Activated CD4-positive, alpha-beta T cell treated with anti-CD3 and anti-CD28 coated beads for 1 hour (primary cell): ENCODE measurements at regions not wholly inside any gene's neighbourhood (a gene's known extent, or its start where the extent isn't known, plus 50 kb on each side); places are given as distances from the start of the nearest gene placed in this dataset.
"Not testable (repeated sequence)": the region's sequence is repeated elsewhere in the genome, so short reads cannot be mapped to it uniquely, and the experiment has no call there.

Experiments used
- DNase-seq: peaks from one replicate; pipeline ENCODE4 v3.0.0-alpha.2; 2020

DNA sequence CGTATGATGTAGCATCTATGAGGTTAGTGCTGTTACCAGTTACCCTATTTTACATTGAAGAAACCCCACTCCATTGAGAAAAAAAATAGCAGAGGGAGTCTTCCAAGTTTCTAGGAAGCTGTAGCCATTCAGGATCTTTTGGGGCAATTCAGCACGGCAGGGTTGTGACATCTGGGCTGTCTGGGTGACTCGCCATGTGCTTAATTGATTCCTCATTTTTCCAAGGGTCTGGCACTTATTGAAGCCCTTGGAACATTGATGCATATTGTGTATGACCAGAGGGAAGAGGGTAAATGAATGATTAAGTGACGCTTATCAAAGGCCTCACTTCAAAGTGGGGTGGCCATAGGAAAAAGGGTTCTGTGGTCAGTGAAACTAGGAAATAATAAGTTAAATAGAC, 248.7 kb downstream of the ARHGAP12 start:
- DNase-seq, result no peak

DNA sequence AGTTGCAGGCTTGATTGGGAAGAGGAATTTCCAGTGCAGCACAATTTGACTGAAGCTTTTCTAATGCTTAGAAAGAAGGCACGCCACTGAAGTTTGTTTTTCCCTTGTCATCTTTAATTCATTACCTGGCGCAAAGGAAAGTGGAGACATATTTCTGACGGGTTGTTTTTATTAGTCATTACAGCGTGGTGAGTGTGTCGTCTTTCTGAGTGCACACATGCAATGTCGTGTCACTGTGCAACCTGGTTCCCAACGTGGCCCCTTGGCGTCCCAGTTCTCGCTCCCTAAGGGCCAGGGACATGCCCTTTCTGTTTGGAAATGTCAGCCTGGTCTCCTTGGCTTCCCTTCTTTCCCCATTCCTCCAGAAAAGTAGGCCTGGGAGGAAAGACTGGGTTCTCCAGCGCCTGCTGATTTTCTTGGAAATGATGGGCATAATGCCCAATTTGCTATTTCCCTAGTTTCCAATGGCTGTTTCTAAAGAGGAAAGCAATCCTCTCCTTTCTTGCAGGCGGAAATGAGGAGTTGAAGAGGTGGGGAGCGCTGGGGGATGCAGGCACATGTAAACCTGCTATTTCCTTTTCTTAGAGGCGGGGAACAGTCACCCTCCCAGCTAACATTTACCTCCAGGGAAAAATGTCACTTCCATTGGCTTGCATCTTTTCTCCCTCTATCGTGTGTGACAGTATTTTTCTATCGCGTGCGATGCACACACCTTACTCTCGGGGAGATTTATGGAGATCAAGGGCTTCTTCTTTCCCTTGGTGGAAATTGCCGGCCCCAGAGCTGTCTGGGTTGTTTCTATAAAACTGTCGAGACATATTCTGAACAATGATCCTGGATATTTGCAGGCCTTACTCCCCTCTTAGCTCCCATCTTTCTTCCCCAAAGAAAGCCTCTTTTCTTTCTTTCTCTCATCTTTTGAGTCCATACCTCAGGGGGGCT, 249.8 kb downstream of the ARHGAP12 start:
- no peak for DNase-seq

- no peak for DNase-seq
Observed at GRCh38 chr10:31678139-31678536, 250.5 kb downstream of the ARHGAP12 start.

- DNase-seq, result no peak
Observed at GRCh38 chr10:31677195-31678138, 251.2 kb downstream of the ARHGAP12 start.

DNA sequence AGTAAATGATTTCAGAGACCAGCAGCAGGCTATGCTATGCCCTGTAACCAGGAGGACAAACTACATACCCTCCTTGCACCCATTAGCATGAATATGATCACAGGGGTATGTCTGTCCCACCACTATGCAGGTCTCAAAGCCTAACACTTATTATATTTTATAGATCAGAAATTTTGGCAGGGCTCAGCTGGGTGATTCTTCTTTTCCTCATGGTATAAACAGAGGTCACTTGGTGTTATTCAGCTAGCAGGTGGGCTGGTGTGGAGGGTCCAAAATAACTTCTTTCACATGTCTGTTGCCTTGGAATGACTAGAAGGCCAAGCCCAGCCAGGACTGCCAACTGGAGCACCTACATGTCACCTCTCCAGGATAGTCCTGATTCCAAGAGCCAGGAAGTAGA, 252.9 kb downstream of the ARHGAP12 start:
- DNase-seq, result no peak

DNA sequence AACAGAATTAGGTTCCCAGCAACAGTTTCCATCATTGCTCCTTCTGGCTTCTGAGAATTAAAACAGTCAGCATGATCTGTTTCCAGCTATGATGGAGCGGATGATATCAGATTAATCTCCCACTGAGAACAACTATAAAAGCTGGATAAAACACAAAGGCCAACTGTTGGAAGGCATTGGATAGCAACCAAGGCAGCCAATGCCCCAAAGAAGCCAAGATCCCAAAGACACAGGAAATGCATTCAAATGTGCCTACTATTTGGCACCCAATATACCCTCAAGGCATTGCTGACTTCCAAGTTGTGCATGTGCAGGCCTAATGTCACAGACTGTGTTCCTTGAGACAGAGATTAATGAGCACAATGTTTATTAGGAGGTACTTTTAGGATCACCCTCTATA, 259.3 kb downstream of the ARHGAP12 start:
- no peak for DNase-seq

GRCh38 chr10:31668326-31668725, 260.3 kb downstream of the ARHGAP12 start:
- no peak for DNase-seq

GRCh38 chr10:31665764-31666279, 262.8 kb downstream of the ARHGAP12 start:
- not testable (repeated sequence) for DNase-seq

- no peak for DNase-seq
Observed at GRCh38 chr10:31664803-31665202, 263.8 kb downstream of the ARHGAP12 start.

DNA sequence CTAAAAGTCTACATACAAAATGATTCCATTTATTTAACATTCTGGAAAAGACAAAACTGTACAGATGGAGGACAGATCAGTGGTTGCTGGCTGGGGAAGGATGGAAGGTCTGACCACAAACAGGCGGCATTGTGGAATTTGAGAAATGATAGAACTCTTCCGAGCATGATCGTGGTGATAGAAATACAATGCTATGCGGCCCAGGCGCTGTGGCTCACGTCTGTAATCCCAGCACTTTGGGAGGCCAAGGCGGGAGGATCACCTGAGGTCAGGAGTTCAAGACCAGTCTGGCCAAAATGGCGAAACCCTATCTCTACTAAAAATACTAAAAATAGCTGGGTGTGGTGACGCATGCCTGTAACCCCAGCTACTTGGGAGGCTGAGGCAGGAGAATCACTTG, 264.6 kb downstream of the ARHGAP12 start:
- not testable (repeated sequence) for DNase-seq

DNA sequence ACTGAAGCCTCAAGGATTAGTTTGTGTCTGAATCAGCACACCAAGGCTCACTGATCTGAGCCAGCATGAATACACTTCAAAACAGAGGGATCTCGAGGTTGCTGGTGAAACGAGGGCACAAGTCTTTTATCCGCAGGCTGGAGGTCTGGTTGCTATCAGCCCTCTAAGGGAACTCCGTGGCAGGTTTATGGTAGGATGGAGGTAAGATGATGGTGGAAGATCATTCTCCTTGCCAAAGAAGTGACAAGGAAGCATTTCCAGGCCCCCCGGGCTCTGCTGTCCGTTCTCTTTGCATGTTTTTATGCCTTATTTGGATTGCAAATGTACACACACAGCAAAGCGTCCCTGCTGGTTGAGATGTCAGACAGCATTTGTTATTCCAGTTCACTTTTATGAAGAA, 268.3 kb downstream of the ARHGAP12 start:
- DNase-seq, result no peak

DNA sequence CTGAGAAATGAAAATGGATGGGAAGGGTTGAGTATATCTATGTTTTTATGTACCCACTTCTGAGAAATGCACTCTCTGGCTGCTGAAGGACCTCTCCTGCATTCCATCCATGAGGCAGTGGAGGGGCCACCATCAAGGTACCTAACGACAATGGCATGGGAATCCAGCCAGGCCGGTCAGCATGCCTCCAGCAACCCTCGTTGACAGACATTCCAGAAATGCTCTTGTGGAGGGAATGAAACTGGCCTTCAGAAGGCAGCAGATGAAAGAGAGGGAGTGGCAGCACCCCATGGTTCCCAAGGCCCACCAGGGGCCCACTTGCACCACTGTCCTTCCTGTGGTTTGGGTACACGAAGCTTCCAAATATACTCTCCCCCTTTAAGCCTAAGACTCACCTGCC, 269.0 kb downstream of the ARHGAP12 start:
- DNase-seq, result no peak

GRCh38 chr10:31657434-31657872, 271.2 kb downstream of the ARHGAP12 start:
- no peak for DNase-seq

- no peak for DNase-seq
Observed at GRCh38 chr10:31656851-31657433, 271.7 kb downstream of the ARHGAP12 start.

GRCh38 chr10:31652038-31652437, 276.6 kb downstream of the ARHGAP12 start:
- DNase-seq, result no peak

DNA sequence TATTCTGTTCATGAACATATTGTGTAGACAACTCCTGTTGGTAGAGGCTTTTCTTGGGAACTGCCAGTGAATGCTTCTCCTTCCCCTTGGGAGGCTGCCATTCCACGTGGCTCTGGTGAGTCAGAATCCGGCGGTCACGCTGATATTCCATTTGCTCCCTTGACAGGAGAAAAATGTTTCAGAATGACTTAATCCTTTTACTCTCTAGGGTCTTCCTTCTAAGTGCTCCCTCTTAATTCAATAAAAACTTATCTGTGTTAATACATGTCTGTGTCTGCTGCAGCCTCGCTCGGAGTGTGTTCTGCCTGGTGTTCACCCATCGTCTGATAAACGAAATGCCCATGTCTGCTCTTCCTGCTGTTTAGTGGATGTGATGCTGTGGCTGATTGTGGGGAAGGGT, 278.6 kb downstream of the ARHGAP12 start:
- no peak for DNase-seq

- no peak for DNase-seq
Observed at GRCh38 chr10:31648966-31649365, 279.7 kb downstream of the ARHGAP12 start.

- DNase-seq, result no peak
Observed at GRCh38 chr10:31647861-31648260, 280.8 kb downstream of the ARHGAP12 start.

DNA sequence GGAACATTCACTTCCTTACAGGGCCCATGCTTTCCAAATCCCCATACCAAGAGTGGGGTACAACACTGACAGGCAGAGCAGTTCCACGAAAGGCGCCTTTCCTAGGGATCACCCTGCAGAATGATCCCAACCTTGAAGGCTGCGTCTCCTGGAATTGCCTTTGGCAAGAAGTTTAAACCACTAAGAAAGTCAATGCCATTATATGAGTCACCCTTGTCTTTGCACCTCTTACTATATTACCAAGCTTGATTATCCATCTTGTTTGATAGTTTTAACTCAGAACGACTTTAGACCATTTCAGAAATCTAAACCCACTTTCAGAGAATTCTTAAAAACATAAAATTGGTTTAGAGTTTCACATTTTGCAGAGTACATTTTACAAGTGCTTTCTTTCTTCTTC, 282.1 kb downstream of the ARHGAP12 start:
- DNase-seq, result no peak

- DNase-seq, result no peak
Observed at GRCh38 chr10:31645786-31646185, 282.8 kb downstream of the ARHGAP12 start.

DNA sequence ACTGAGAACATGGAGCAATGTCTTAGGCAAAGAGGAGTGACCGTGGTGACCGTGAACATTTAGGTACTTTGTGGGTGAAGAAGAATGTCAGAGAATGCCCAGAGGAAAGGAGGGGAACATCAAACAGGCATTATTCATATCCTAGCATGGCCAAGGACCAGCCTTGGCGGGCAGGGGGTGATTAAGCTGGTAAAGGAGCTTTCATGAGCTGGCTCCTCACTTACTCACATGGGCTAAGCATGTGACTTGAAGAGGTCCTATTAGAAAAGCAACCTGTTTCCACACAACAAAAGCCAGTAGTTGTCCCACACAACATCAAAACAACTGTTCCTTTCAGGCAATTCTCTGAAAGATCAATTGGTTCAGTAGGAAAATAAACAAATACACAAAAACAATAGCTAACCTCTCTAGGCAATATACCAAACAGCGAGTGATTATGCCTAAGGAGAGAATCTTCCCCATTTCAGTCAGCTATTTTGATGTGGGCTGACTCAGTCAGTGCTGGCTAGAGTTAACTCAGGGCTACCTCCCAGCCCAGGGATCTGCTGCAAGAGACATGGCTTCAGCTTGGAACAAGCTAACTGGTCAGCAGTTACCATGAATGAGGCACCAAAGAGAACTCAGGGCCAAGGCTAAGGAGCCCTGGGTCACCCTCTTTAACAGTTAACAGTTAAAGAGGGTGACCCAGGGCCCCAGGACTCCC, 283.5 kb downstream of the ARHGAP12 start:
- no peak for DNase-seq

- DNase-seq, result no peak
Observed at GRCh38 chr10:31642281-31642680, 286.4 kb downstream of the ARHGAP12 start.
